Fibroblast of mammary gland (primary cell): ENCODE measurements at regions not wholly inside any gene's neighbourhood (a gene's known extent, or its start where the extent isn't known, plus 50 kb on each side); places are given as distances from the start of the nearest gene placed in this dataset.

ENCODE experiments used
- DNase-seq: peaks from one replicate; pipeline ENCODE4 v3.0.0-alpha.2; 2010; ENCODE audit warnings: low read depth
- H3K4me3 ChIP-seq: 2 replicates; pipeline ENCODE4 v1.5.1; 2011; ENCODE audit warnings: low read depth, mild to moderate bottlenecking, low read length, moderate library complexity; ENCODE audit not compliant: control insufficient read depth
- TF ChIP-seq, protein P1 (sequence below): conservative IDR thresholded peaks from 2 replicates; pipeline ENCODE4 v1.5.1; 2011; ENCODE audit warnings: low read depth, low read length, inconsistent platforms; ENCODE audit not compliant: control insufficient read depth, insufficient read depth

DNA sequence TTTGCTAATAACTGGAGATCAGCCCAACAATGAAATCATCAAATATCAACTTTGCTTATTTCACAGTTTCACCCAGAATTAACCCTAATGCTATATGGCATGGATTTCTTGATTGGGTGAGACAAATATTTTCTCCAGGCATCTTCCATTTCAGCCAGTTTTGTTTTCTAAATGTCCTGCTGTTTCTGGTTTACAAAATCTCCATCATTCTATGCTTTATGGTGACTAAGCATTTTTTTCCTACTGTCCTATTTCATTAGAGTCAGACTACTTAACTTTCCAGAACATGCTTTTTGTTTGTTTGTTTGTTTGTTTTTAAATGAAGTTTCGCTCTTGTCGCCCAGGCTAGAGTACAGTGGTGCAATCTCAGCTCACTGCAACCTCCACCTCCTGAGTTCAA, 59.5 kb upstream of the EXOC2 start:
- DNase-seq = no peak
- no peak overlapping the region for H3K4me3 ChIP-seq
- TF ChIP-seq, protein P1, sequence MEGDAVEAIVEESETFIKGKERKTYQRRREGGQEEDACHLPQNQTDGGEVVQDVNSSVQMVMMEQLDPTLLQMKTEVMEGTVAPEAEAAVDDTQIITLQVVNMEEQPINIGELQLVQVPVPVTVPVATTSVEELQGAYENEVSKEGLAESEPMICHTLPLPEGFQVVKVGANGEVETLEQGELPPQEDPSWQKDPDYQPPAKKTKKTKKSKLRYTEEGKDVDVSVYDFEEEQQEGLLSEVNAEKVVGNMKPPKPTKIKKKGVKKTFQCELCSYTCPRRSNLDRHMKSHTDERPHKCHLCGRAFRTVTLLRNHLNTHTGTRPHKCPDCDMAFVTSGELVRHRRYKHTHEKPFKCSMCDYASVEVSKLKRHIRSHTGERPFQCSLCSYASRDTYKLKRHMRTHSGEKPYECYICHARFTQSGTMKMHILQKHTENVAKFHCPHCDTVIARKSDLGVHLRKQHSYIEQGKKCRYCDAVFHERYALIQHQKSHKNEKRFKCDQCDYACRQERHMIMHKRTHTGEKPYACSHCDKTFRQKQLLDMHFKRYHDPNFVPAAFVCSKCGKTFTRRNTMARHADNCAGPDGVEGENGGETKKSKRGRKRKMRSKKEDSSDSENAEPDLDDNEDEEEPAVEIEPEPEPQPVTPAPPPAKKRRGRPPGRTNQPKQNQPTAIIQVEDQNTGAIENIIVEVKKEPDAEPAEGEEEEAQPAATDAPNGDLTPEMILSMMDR = no peak

GRCh38 chr6:751765-752164, 58.8 kb upstream of the EXOC2 start:
- DNase-seq = no peak
- TF ChIP-seq, protein P1 = no peak
- H3K4me3 ChIP-seq = no peak overlapping the region

GRCh38 chr6:747921-748320, 55.0 kb upstream of the EXOC2 start:
- no peak overlapping the region for H3K4me3 ChIP-seq
- DNase-seq = no peak
- TF ChIP-seq, protein P1 = no peak

DNA sequence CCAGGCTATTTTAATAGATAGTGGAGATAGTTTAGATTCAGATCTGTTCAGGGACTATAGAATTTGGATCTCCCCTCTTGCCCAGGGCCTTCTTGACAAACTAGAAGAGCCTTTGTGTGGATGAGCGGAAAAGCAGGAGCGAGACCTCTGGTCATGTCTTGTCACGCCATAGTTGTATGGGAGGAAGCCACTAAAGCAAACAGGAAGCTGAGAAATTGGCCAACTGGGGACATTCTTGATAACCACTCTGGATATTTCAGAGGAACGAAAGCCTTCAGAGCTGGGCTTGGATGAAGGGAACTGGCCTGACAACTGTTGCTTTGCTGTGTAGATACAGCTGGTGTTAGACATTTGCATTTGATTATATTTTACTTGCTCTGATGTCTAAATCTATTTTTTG, 54.1 kb upstream of the EXOC2 start:
- DNase-seq = no peak
- TF ChIP-seq, protein P1 = no peak
- no peak overlapping the region for H3K4me3 ChIP-seq

DNA sequence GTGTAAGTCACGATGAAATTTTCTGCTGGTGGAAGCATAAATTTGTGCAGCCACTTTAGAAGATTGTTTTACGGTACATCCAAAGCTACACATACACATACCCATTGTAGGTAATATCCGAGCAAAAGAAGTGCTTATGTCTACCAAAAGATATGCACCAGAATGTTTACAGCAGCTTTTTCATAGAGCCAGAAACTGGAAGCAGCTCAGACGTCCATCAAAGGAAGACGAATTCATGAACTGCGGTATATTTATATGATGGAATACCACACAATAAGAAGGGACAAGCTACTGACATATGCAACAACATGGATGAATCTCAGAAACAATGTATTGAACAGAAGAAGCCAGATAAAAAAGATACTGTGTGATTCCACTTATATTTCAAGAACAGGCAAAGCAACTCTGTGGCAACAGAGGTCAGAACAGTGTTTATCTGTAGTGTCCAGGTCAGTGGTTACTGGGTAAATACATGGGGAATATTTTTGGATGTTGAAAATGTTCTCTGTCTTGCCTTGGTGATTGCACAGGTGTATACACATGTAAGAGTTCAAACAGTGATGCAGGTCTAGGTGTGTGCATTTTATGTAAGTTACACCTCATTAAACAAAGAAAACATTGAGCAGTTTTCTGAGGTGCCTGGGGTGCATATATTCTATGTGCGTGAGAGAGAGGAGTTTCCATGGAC, 51.9 kb upstream of the EXOC2 start:
- H3K4me3 ChIP-seq = no peak overlapping the region
- TF ChIP-seq, protein P1 = no peak
- no peak for DNase-seq

- DNase-seq = no peak
- no peak overlapping the region for H3K4me3 ChIP-seq
- TF ChIP-seq, protein P1 = no peak
Observed at GRCh38 chr6:743320-744096, 50.6 kb upstream of the EXOC2 start.
